Muscle of leg (tissue), 3 donors: ENCODE measurements at regions not wholly inside any gene's neighbourhood (a gene's known extent, or its start where the extent isn't known, plus 50 kb on each side); places are given as distances from the start of the nearest gene placed in this dataset.
A peak's percentile ranks its signal among the peaks of the same experiment; 100 is the strongest.

Experiments used
- DNase-seq: peaks from one replicate; pipeline ENCODE4 v3.0.0; 2013
- H3K27ac ChIP-seq: one replicate; pipeline ENCODE4 v1.5.1; 2013; ENCODE audit warnings: mild to moderate bottlenecking, low read length, control low read depth
- H3K27me3 ChIP-seq: one replicate; pipeline ENCODE4 v1.6.1; 2013; ENCODE audit warnings: low read length; ENCODE audit not compliant: control insufficient read depth, insufficient read depth
- H3K36me3 ChIP-seq: one replicate; pipeline ENCODE4 v1.6.1; 2013; ENCODE audit warnings: low read length; ENCODE audit not compliant: control insufficient read depth, insufficient read depth
- H3K4me1 ChIP-seq: one replicate; pipeline ENCODE4 v1.6.1; 2013; ENCODE audit warnings: low read length; ENCODE audit not compliant: control insufficient read depth, insufficient read depth
- H3K4me3 ChIP-seq: one replicate; pipeline ENCODE4 v1.5.1; 2013; ENCODE audit warnings: low read length, control low read depth
- H3K9me3 ChIP-seq: replicated peaks from 2 replicates; pipeline ENCODE4 v1.6.1; 2013; ENCODE audit warnings: low read depth, low read length; ENCODE audit not compliant: control insufficient read depth
- WGBS: methylation state at CpG from one replicate; pipeline ENCODE4 v1.1.5; 2013; ENCODE audit warnings: missing lambda C conversion rate; ENCODE audit not compliant: insufficient coverage; 5-methylcytosine and 5-hydroxymethylcytosine counted together

DNA sequence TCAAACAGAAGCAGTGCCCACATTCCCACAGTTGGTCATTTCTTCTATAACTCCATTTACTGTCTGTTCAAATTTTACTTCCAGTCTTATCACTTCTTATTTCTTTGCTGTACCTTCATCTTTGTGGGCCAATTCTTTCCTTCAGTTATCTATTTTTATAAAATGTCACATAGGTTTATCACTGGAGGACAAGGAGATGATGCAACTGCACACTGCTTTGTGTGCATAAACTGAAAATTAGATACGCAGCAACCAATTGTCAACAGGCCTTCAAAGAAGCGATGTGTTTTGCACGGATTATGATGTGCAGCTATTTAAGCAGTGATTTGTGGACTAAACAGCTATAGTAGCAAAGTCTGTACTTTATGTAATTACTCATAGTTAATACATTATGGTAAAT is 726.8 kb upstream of the GCFC2 start:
- no peaks in the 10 kb centered on the region for H3K4me1 ChIP-seq
- WGBS = no CpG with 5 or more reads among the region's 3 CpGs

DNA sequence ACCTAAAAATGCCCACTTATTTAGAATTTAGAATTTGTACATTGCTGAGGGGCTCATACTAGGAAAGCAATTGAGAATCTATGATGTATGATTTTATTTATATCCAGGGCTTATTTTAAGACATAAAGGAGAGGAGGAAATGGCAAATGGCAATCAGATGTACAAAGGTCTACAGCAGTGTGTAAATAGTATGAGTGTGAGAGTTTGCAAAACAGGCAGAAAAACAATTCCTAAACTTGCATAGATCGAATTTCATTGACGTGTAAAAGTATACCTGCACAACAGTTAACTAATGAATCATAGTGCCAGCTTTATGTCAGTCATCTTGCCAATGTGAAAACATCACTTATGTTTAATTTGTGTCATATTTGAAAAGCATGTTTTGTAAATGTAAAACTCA is 718.7 kb upstream of the GCFC2 start:
- Histone ChIP-seq H3K27me3 (no peaks in the 10 kb centered on the region), H3K9me3 (no peaks in the 10 kb centered on the region), H3K36me3 (no peaks in the 10 kb centered on the region), H3K4me3 (no peak overlapping the region), H3K4me1 (no peaks in the 10 kb centered on the region), H3K27ac (no peak overlapping the region)
- WGBS = no CpG with 5 or more reads among the region's 2 CpGs
- DNase-seq = no peak

More for the DNA sequence above, 726.8 kb upstream of the GCFC2 start:
- H3K27me3 ChIP-seq = no peaks in the 10 kb centered on the region
- DNase-seq = no peak
- H3K36me3 ChIP-seq = no peaks in the 10 kb centered on the region
- no peaks in the 10 kb centered on the region for H3K9me3 ChIP-seq
- no peak overlapping the region for H3K27ac ChIP-seq
- H3K4me3 ChIP-seq = no peak overlapping the region

DNA sequence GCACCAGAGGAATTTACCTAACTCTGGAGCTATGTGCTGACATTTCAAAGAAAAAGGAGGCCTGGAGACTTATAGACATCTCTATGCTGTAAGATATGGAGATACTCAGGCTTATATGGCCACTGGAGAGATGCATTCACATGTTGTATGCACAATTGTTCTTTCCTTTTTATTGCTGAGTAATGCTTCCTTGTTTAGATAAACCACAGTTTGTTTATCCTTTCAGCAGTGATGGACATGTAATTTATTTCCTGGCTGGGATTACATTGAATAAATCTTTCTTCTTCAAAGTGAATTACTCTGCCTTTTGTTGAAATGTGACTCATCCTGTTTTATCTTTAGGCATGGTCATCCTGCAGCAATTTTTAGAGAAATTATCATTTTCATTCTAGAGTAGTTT is 716.7 kb upstream of the GCFC2 start:
- no peak for DNase-seq
- no peaks in the 10 kb centered on the region for H3K36me3 ChIP-seq
- H3K9me3 ChIP-seq = no peaks in the 10 kb centered on the region
- H3K4me3 ChIP-seq = no peak overlapping the region
- no peaks in the 10 kb centered on the region for H3K27me3 ChIP-seq
- H3K27ac ChIP-seq = no peak overlapping the region
- H3K4me1 ChIP-seq = no peaks in the 10 kb centered on the region

DNA sequence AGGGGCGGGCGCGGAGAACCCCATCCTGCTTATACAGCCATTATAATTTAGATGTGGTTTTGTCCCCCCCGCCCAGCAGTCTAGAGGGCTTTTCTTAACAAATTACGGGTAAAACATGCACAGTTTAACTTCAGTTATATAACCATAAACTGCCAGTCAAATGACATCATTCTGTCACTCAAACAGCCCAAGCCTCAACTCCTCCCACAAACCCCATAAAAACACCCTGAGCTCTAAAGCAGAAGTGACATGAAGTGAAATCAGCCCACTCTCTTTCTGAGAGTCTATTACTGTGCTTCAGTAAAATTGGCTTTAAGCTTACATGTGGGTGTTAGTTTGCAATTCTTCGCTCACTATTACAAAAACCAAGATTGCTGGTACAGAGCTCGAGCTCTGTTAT is 705.1 kb upstream of the GCFC2 start:
- Histone ChIP-seq H3K36me3 (no peaks in the 10 kb centered on the region), H3K4me3 (no peak overlapping the region), H3K4me1 (no peaks in the 10 kb centered on the region), H3K9me3 (no peaks in the 10 kb centered on the region), H3K27me3 (no peaks in the 10 kb centered on the region), H3K27ac (no peak overlapping the region)
- 95% methylated on average over 4 of the region's 7 CpGs for WGBS
- no peak for DNase-seq

DNA sequence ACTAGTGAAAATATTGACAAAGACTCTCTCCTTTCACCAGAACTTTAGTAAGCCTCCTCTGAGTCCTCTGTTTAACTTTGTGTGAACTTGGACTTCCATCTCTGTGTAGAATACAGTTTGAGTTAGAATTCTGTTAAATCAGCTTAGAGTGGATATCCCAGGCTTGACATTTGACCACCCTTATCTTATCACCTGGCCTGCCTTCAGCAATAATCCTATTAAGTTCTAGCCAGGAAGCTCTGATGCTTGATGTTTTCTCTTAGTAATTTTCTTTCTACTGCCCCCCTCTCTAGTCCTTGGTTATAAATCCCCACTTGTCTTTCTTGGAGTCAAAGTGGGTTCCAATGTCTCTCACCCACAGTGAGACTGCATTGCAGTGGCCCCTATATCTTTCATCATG is 702.7 kb upstream of the GCFC2 start:
- H3K27ac ChIP-seq = no peak overlapping the region
- H3K27me3 ChIP-seq = no peaks in the 10 kb centered on the region
- no peak overlapping the region for H3K4me3 ChIP-seq
- peaks cover 3% of the 10 kb centered on the region for H3K9me3 ChIP-seq
- no peaks in the 10 kb centered on the region for H3K4me1 ChIP-seq
- no peak for DNase-seq
- H3K36me3 ChIP-seq = no peaks in the 10 kb centered on the region

DNA sequence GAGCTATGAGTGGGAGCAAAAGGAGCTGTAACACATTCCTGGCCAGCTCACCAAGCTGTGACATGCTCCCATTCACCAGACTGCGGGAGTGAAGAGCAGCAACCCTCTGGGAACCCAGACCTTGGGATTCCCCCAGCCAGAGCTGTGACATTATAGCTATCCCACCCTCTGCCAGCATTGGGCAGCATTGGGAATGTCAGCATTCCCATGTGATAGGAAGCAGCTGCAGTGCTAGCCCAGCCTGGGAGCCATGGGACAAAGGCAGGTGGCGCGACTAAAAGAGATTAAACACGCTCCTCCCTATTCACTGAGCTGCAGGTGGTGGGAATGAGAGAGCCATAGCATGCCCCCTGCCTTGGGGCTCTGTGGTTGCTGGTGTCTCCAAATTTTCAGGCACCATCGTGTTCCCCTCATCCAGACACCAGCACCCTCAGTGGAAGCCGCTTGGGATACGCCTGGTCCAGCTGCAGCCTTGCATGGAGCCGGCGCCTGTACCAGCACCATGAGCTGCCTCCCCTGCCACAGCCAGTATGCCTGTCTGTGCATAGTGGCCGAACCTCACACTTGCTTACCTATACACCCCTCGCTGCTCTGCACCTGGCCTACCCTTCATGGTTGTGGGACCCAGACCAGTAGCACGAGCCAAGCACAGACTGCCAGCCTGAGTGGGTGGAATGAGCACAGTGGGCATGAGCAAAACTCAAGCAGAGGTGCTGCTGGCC is 695.6 kb upstream of the GCFC2 start:
- no peak overlapping the region for H3K4me3 ChIP-seq
- no peaks in the 10 kb centered on the region for H3K27me3 ChIP-seq
- DNase-seq = no peak
- H3K27ac ChIP-seq = no peak overlapping the region
- H3K36me3 ChIP-seq = no peaks in the 10 kb centered on the region
- 92% methylated on average over 7 of the region's 12 CpGs for WGBS
- H3K9me3 ChIP-seq = peaks cover 3% of the 10 kb centered on the region
- H3K4me1 ChIP-seq = no peaks in the 10 kb centered on the region

DNA sequence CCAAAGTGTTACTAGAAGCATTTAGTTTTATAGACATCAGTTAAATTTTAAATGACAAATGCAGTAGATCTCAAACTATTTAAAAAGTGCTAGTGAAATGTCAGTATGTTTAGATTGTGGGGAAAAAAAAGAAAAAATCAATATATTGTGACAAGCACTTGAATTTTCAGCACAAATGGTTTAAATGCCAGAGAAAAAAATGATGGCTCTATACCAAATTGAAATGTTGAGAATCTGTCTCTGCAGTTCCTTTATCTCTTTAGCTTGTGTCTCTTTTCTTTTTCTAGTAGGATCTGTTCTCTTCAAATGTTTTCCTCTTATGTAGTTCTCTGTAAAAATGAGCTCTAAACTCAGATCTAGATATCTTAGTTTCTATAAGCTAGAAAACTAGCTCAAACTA is 682.6 kb upstream of the GCFC2 start:
- H3K27ac ChIP-seq = no peak overlapping the region
- H3K4me1 ChIP-seq = no peaks in the 10 kb centered on the region
- no peaks in the 10 kb centered on the region for H3K27me3 ChIP-seq
- no peak overlapping the region for H3K4me3 ChIP-seq
- no peaks in the 10 kb centered on the region for H3K36me3 ChIP-seq
- DNase-seq = no peak
- H3K9me3 ChIP-seq = no peaks in the 10 kb centered on the region

DNA sequence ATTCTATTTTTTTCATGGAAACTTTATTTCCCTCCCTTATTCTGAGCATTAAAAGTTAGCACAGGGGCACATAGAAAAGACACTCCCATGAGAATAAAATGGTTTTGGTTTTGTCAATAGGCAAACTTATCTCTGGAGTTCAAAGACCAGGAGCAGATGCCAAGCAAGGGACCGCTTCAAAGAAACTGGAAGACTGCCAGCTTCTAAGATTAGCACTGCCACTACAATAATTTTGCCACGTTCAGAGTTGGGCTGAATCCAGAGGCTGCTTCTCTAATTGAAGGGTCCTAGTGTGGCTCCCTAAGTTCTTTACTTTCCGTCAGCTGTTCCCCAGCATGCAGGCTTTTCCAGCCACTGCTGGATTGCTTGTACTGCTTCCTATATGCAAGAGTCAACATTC is 681.0 kb upstream of the GCFC2 start:
- H3K36me3 ChIP-seq = no peaks in the 10 kb centered on the region
- H3K4me3 ChIP-seq = no peak overlapping the region
- 66% methylated on average over 2 of the region's 3 CpGs for WGBS
- no peaks in the 10 kb centered on the region for H3K4me1 ChIP-seq
- DNase-seq = peak; percentile 59
- no peak overlapping the region for H3K27ac ChIP-seq
- H3K9me3 ChIP-seq = no peaks in the 10 kb centered on the region
- H3K27me3 ChIP-seq = no peaks in the 10 kb centered on the region

DNA sequence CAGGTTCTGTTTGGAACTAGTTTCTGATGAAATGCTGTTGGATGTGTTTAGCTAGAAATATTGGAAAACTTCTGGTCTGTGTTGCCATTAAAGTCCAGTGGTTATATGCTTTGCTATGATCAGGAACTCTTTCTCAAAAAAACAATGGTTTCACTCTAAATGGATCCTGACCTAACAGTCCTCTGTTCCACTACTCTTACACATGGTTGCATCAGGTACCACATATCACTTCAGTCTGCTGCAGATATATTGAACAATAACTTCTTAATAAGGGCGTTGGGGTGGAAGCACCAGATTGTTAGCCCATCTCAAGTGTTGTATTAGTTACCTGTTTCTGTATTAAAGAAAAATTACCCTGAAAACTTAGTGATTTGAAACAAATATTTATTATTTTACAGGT is 676.6 kb upstream of the GCFC2 start:
- H3K27me3 ChIP-seq = no peaks in the 10 kb centered on the region
- no peaks in the 10 kb centered on the region for H3K36me3 ChIP-seq
- no peak for DNase-seq
- no peaks in the 10 kb centered on the region for H3K4me1 ChIP-seq
- WGBS = no CpG with 5 or more reads among the region's 1 CpG
- H3K4me3 ChIP-seq = no peak overlapping the region
- no peak overlapping the region for H3K27ac ChIP-seq
- H3K9me3 ChIP-seq = no peaks in the 10 kb centered on the region

DNA sequence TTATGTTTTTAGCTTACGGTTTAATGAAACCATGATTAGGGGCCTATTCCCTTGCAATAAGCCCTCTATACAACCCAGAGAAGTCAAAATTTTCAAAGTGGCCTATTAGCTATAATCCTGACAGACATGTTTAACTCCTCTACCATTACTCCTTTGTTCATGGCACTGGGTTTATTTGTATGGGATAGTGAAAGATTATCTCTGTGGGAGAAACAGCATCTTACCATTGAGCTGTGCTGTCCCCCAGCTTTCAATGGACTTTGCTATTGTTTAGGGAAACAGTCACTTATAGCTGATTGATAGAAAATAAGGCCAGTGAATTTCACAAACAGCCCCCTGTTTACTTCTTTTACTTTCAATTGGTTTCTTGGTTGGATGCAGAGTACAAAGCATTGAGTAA is 675.2 kb upstream of the GCFC2 start:
- Histone ChIP-seq H3K36me3 (no peaks in the 10 kb centered on the region), H3K27me3 (no peaks in the 10 kb centered on the region), H3K9me3 (no peaks in the 10 kb centered on the region), H3K4me3 (no peak overlapping the region), H3K4me1 (no peaks in the 10 kb centered on the region), H3K27ac (no peak overlapping the region)
- no CpG with 5 or more reads among the region's 1 CpG for WGBS
- DNase-seq = no peak

DNA sequence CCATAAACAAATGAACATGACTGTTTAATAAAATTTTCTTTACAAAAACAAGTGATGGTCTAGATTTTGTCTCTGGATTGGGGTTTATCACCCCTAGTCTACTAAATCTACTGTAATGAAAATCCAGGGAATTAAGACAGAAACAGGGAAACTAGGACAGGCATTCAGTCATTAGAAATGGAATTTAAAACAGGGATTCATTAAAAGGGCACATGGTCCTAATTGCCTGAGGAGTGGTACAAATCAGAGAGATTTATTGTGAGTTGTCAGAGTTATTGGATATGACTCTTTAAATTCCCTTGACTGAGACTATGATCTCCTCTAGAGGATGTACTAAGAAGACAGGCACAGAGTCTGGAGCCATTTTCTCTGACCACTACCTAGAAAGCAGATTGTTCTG is 670.9 kb upstream of the GCFC2 start:
- Histone ChIP-seq H3K9me3 (no peaks in the 10 kb centered on the region), H3K4me1 (no peaks in the 10 kb centered on the region)
- DNase-seq = no peak

More for the DNA sequence above, 670.9 kb upstream of the GCFC2 start:
- Histone ChIP-seq H3K27ac (no peak overlapping the region), H3K36me3 (no peaks in the 10 kb centered on the region), H3K27me3 (no peaks in the 10 kb centered on the region), H3K4me3 (no peak overlapping the region)
